ENCODE measurements at regions not wholly inside any gene's neighbourhood (a gene's known extent, or its start where the extent isn't known, plus 50 kb on each side); places are given as distances from the start of the nearest gene placed in this dataset.

- TF ChIP-seq CTCF (IDR thresholded peaks at IDR 0.05; ENCODE audit: insufficient read depth, low read length, poor library complexity, severe bottlenecking) = no peak
- no peak for TF ChIP-seq EZH2phosphoT487 (conservative IDR thresholded peaks at IDR 0.05; ENCODE audit: low read length)
Measured at GRCh38 chr4:112075906-112076305, 69.3 kb upstream of the FAM241A start.
